ENCODE measurements at regions not wholly inside any gene's neighbourhood (a gene's known extent, or its start where the extent isn't known, plus 50 kb on each side); places are given as distances from the start of the nearest gene placed in this dataset.
A peak's percentile ranks its signal among the peaks of the same experiment; 100 is the strongest.
"Not testable (repeated sequence)": the region's sequence is repeated elsewhere in the genome, so short reads cannot be mapped to it uniquely, and the experiment has no call there.

DNA sequence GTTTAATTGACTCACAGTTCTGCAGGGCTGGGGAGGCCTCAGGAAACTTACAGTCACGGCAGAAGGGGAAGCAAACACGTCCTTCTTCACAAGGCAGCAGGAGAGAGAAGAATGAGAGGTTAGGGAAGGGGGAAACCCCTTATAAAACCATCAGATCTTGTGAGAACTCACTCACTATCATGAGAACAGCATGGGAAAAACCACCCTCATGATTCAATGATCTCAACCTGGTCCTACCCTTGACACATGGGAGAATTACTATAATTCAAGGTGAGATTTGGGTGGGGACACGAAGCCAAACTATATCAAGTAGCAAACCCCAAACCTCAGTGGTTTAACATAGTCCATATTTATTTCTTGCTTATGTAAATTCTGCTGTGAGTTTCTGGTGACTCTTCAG lies 252.0 kb upstream of the USP25 start:
- DNase-seq; H3K4me1 ChIP-seq (ENCODE audit: control insufficient read depth, insufficient read depth, low read length); H3K4me3 ChIP-seq (ENCODE audit: low read length); H3K9me3 ChIP-seq (ENCODE audit: control insufficient read depth, low read depth, low read length); H3K27ac ChIP-seq (ENCODE audit: low read length); H3K27me3 ChIP-seq (ENCODE audit: control insufficient read depth, insufficient read depth, low read length); H3K36me3 ChIP-seq (ENCODE audit: control insufficient read depth, insufficient read depth, low read length): not testable (repeated sequence)
- 100% methylated on average over 1 of the region's 3 CpGs for WGBS (ENCODE audit: insufficient coverage, low lambda C conversion rate)

DNA sequence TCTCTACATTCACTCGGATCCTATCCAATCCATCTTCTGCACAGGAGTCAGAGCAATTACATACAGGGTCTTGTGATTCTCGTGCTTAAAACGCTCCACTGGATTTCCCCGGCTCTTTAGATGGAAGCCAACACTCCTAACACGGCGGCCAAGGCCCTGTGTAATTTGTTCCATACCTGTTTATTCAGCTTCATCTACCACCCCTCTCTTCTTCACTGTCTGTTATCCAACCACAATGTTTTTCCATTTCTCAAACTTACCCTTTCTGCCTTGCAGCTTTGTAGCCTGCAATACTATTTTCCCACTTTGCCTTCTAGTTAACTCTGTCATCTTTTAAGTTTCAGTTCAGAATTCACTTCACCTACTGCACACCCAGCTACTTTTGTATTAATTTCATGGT lies 249.6 kb upstream of the USP25 start:
- DNase-seq = no peak
- no peaks in the 10 kb centered on the region for H3K27me3 ChIP-seq (ENCODE audit: control insufficient read depth, insufficient read depth, low read length)
- H3K4me3 ChIP-seq (ENCODE audit: low read length) = no peak overlapping the region
- no CpG with 5 or more reads among the region's 6 CpGs for WGBS (ENCODE audit: insufficient coverage, low lambda C conversion rate)
- no peaks in the 10 kb centered on the region for H3K9me3 ChIP-seq (ENCODE audit: control insufficient read depth, low read depth, low read length)
- no peaks in the 10 kb centered on the region for H3K36me3 ChIP-seq (ENCODE audit: control insufficient read depth, insufficient read depth, low read length)
- no peaks in the 10 kb centered on the region for H3K4me1 ChIP-seq (ENCODE audit: control insufficient read depth, insufficient read depth, low read length)
- H3K27ac ChIP-seq (ENCODE audit: low read length) = no peak overlapping the region

DNA sequence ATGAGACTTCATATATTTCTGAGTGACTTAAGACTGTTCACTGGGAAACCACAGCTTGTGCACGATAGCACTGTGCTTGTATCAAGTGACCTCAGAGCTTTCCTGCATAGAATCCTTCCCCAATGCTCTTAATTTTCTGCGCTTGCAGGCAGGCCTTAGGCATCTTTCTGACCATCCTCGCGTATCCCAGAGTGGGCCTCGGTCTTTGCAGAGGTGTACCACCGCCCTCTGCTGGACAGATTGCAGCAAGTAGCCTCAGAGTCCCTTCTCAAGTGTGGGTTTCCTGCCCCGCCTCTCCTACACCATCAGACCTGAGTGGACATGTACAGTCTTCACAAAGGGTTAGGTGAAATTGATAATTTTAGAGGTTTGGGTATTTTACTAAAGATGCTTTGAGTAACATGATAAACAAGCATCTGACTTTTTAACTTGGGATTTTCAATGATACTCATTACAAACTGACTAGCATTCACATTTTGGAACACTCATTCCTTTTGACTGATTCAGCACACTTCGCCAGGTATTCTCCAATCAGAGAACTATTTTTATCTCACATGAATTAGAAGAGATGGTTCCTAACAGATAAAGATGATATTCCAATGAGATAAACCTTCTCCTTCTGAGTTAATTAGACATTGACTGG lies 246.5 kb upstream of the USP25 start:
- Histone ChIP-seq H3K36me3 (ENCODE audit: control insufficient read depth, insufficient read depth, low read length) (no peaks in the 10 kb centered on the region), H3K4me3 (ENCODE audit: low read length) (no peak overlapping the region), H3K27me3 (ENCODE audit: control insufficient read depth, insufficient read depth, low read length) (no peaks in the 10 kb centered on the region), H3K9me3 (ENCODE audit: control insufficient read depth, low read depth, low read length) (no peaks in the 10 kb centered on the region), H3K4me1 (ENCODE audit: control insufficient read depth, insufficient read depth, low read length) (peaks cover 7% of the 10 kb centered on the region), H3K27ac (ENCODE audit: low read length) (no peak overlapping the region)
- DNase-seq = peak; percentile 83 to 84
- no CpG with 5 or more reads among the region's 8 CpGs for whole genome bisulfite sequencing (ENCODE audit: insufficient coverage, low lambda C conversion rate)

DNA sequence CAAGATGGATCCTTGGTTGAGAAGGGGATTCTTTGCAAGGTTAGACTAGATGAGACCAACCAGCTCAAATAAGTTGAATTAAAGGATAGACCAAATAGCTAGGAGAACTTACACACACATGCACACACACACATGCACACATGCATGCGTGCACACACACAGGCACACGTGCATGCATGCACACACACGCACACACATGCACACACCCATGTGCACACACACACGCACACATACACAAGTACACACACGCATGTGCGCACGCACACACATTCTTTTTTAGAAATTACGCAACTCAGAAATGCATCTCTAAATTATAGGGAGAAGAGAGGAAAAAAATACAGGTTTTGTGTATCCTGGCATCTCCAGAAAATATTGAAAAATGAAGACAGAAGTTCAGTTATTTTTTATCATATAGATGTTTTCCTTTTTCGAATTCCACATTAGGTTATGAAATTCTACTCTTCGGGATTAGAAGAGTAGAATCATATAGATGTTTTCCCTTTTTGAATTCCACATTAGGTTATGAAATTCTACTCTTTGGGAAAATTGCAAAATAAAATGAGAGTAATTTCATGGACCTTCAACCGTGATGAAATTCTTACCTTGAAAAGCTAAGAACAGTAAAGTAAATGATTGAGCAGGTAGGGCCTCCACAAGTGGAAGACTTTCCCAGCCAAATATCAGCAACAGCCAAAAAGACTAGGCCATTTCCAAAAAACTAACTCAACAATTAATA lies 243.2 kb upstream of the USP25 start:
- DNase-seq = peak; percentile 30 to 52
- peaks cover 7% of the 10 kb centered on the region for H3K4me1 ChIP-seq (ENCODE audit: control insufficient read depth, insufficient read depth, low read length)
- H3K27ac ChIP-seq (ENCODE audit: low read length) = peak overlapping the region; percentile 52
- no peak overlapping the region for H3K4me3 ChIP-seq (ENCODE audit: low read length)
- no peaks in the 10 kb centered on the region for H3K27me3 ChIP-seq (ENCODE audit: control insufficient read depth, insufficient read depth, low read length)
- H3K9me3 ChIP-seq (ENCODE audit: control insufficient read depth, low read depth, low read length) = no peaks in the 10 kb centered on the region
- WGBS (ENCODE audit: insufficient coverage, low lambda C conversion rate) = 48% methylated on average over 4 of the region's 11 CpGs
- H3K36me3 ChIP-seq (ENCODE audit: control insufficient read depth, insufficient read depth, low read length) = no peaks in the 10 kb centered on the region

DNA sequence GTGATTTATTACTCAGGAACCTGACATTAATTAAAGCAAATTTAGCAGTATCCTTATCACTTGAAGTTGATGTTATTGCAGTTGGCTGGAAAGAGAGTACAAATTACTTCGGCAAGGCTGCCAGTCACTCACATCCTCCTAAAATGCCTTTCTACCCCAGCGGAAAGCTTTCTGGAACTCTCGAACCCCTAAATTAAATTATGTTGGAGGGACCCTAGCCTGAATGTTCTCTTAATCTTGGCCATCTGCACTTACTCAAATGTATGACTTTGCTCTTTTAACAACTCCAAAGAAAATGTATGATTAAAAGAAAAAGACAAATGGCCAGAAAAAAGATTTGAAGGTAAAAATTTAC lies 242.6 kb upstream of the USP25 start:
- Histone ChIP-seq H3K27ac (ENCODE audit: low read length) (peak overlapping the region; percentile 52), H3K4me1 (ENCODE audit: control insufficient read depth, insufficient read depth, low read length) (peaks cover 7% of the 10 kb centered on the region), H3K36me3 (ENCODE audit: control insufficient read depth, insufficient read depth, low read length) (no peaks in the 10 kb centered on the region), H3K4me3 (ENCODE audit: low read length) (no peak overlapping the region), H3K27me3 (ENCODE audit: control insufficient read depth, insufficient read depth, low read length) (no peaks in the 10 kb centered on the region), H3K9me3 (ENCODE audit: control insufficient read depth, low read depth, low read length) (no peaks in the 10 kb centered on the region)
- WGBS (ENCODE audit: insufficient coverage, low lambda C conversion rate) = no CpG with 5 or more reads among the region's 3 CpGs
- no peak for DNase-seq

DNA sequence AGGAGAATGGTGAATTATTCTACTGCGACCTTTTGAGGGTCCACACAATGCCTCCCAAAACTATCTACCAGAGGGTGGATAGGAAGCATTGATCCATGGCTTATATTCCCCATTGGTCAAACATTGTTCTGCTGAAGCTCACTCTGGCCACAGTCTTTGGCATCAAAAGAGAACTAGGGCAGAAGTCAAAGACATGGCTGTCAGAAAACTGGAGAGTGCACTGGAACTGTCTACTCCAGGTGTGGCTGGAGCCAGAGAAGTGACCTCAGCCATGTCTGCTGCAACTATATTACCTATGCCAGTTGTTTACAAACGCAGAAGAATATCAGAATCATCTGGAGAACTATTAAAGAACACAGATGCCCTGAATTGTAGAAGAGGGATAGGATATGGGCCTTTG lies 238.7 kb upstream of the USP25 start:
- WGBS (ENCODE audit: insufficient coverage, low lambda C conversion rate) = no CpG with 5 or more reads among the region's 2 CpGs
- Histone ChIP-seq H3K9me3 (ENCODE audit: control insufficient read depth, low read depth, low read length) (no peaks in the 10 kb centered on the region), H3K36me3 (ENCODE audit: control insufficient read depth, insufficient read depth, low read length) (no peaks in the 10 kb centered on the region), H3K27ac (ENCODE audit: low read length) (no peak overlapping the region), H3K4me3 (ENCODE audit: low read length) (no peak overlapping the region), H3K4me1 (ENCODE audit: control insufficient read depth, insufficient read depth, low read length) (peaks cover 7% of the 10 kb centered on the region), H3K27me3 (ENCODE audit: control insufficient read depth, insufficient read depth, low read length) (no peaks in the 10 kb centered on the region)
- DNase-seq = no peak

DNA sequence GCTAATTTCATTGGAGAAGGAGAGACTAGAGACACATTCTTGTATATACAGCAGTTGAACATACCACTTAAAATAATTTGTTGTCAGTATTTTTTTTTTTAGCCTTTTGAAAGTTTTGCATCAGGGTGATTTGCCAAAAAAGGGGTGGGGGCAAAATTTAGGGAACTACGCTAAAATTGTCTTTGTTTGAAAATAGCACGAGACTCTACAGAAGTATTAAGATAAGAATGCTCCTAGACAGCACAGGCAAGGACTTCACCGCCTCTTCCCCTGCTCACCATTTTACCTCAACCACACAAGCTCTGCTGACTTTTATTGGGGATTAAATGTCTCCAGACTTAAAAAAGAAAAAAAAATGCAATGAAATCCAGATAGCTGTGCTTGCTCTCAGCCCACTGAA lies 236.1 kb upstream of the USP25 start:
- H3K27me3 ChIP-seq (ENCODE audit: control insufficient read depth, insufficient read depth, low read length) = no peaks in the 10 kb centered on the region
- WGBS (ENCODE audit: insufficient coverage, low lambda C conversion rate) = 60% methylated on average over 1 of the region's 3 CpGs

DNA sequence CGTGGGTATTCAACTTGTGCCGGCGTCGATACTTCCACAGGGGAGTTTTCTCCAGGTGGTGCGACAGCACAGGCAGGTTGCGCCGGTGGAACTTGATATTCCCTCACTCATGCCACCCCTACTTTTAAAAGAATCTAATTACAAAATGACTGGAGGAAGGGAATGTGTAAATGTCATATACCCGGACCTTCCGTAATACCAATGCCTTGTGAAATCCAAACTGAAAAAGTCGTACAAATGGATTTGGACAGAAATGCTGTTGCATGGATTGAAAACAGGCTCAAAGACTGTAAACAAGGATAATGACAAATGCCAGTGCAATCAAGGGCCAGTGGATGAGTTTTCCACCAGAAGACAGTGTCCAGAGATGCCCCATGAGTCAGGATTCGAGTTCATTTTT lies 235.3 kb upstream of the USP25 start:
- no peaks in the 10 kb centered on the region for H3K27me3 ChIP-seq (ENCODE audit: control insufficient read depth, insufficient read depth, low read length)
- WGBS (ENCODE audit: insufficient coverage, low lambda C conversion rate) = 95% methylated on average over 4 of the region's 11 CpGs
- H3K27ac ChIP-seq (ENCODE audit: low read length) = no peak overlapping the region
- DNase-seq = no peak
- H3K4me3 ChIP-seq (ENCODE audit: low read length) = no peak overlapping the region
- no peaks in the 10 kb centered on the region for H3K4me1 ChIP-seq (ENCODE audit: control insufficient read depth, insufficient read depth, low read length)
- no peaks in the 10 kb centered on the region for H3K36me3 ChIP-seq (ENCODE audit: control insufficient read depth, insufficient read depth, low read length)
- no peaks in the 10 kb centered on the region for H3K9me3 ChIP-seq (ENCODE audit: control insufficient read depth, low read depth, low read length)

More for the DNA sequence above, 236.1 kb upstream of the USP25 start:
- H3K36me3 ChIP-seq (ENCODE audit: control insufficient read depth, insufficient read depth, low read length) = no peaks in the 10 kb centered on the region
- no peaks in the 10 kb centered on the region for H3K4me1 ChIP-seq (ENCODE audit: control insufficient read depth, insufficient read depth, low read length)
- H3K9me3 ChIP-seq (ENCODE audit: control insufficient read depth, low read depth, low read length) = no peaks in the 10 kb centered on the region
- H3K4me3 ChIP-seq (ENCODE audit: low read length) = no peak overlapping the region
- H3K27ac ChIP-seq (ENCODE audit: low read length) = no peak overlapping the region
- DNase-seq = no peak

DNA sequence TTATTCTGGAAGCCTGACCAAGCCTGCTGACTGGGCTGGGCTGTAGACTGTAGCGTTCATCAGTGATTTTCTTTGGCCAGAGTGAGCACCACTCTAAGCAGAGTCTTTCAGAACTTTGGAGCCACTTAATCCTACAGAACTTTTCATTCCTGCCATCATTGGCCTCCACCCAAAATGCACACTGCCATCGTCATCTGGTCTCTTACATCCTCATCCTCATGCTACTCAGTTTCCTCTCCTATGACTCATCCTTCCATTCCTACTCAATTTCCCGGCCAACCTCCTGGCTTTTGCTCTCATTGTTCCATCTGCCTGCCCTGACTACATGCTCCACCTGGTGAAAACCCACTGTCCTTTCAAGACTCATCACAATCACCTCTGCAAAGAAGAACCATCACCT lies 233.8 kb upstream of the USP25 start:
- 93% methylated on average over 2 of the region's 3 CpGs for WGBS (ENCODE audit: insufficient coverage, low lambda C conversion rate)
- H3K9me3 ChIP-seq (ENCODE audit: control insufficient read depth, low read depth, low read length) = no peaks in the 10 kb centered on the region
- H3K4me3 ChIP-seq (ENCODE audit: low read length) = no peak overlapping the region
- DNase-seq = no peak
- H3K27me3 ChIP-seq (ENCODE audit: control insufficient read depth, insufficient read depth, low read length) = no peaks in the 10 kb centered on the region
- no peaks in the 10 kb centered on the region for H3K4me1 ChIP-seq (ENCODE audit: control insufficient read depth, insufficient read depth, low read length)
- no peak overlapping the region for H3K27ac ChIP-seq (ENCODE audit: low read length)
- H3K36me3 ChIP-seq (ENCODE audit: control insufficient read depth, insufficient read depth, low read length) = no peaks in the 10 kb centered on the region

DNA sequence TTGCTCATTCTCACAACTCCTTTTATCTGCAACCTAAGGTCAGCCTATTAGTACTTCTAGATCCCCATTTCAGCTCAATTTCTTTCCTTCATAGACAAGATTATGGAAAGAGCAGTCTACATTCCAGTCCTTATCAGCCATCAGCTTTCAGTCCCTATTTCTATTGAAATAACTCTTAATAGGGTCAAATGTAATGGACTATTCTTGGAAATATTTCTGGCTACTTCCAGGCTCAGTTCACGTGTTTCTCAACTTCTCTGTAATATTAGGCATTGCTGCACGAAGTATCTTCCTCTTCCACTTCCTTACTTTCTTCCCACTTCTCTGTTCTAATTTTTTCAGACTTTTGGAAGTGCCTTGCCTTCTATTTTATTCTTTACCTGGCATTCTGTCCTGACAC lies 232.9 kb upstream of the USP25 start:
- H3K36me3 ChIP-seq (ENCODE audit: control insufficient read depth, insufficient read depth, low read length) = no peaks in the 10 kb centered on the region

DNA sequence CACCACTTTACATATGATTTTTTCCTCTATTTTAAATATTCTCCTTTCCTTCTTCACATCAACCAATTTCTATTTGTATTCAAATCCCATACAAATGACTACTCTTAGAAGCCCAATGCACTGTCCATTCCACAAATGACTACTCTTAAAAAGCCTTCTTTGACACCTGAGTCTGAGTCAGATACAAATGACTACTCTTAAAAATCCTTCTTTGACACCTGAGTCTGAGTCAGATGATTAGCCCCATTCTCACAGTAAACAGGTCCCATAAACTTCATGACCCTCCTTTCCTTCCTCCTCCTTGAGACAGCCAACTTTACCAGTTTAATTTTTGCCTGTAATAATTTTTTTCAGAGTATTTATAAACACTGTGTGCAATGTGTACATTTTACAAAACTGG lies 231.3 kb upstream of the USP25 start:
- no peaks in the 10 kb centered on the region for H3K4me1 ChIP-seq (ENCODE audit: control insufficient read depth, insufficient read depth, low read length)
- no peak overlapping the region for H3K4me3 ChIP-seq (ENCODE audit: low read length)
- no peaks in the 10 kb centered on the region for H3K9me3 ChIP-seq (ENCODE audit: control insufficient read depth, low read depth, low read length)
- no peaks in the 10 kb centered on the region for H3K36me3 ChIP-seq (ENCODE audit: control insufficient read depth, insufficient read depth, low read length)
- no peaks in the 10 kb centered on the region for H3K27me3 ChIP-seq (ENCODE audit: control insufficient read depth, insufficient read depth, low read length)
- H3K27ac ChIP-seq (ENCODE audit: low read length) = no peak overlapping the region
- DNase-seq = no peak

More for the DNA sequence above, 232.9 kb upstream of the USP25 start:
- no peak overlapping the region for H3K27ac ChIP-seq (ENCODE audit: low read length)
- no peaks in the 10 kb centered on the region for H3K9me3 ChIP-seq (ENCODE audit: control insufficient read depth, low read depth, low read length)
- H3K27me3 ChIP-seq (ENCODE audit: control insufficient read depth, insufficient read depth, low read length) = no peaks in the 10 kb centered on the region
- H3K4me1 ChIP-seq (ENCODE audit: control insufficient read depth, insufficient read depth, low read length) = no peaks in the 10 kb centered on the region
- H3K4me3 ChIP-seq (ENCODE audit: low read length) = no peak overlapping the region
- no CpG with 5 or more reads among the region's 2 CpGs for WGBS (ENCODE audit: insufficient coverage, low lambda C conversion rate)
- DNase-seq = no peak
